ENCODE measurements at regions not wholly inside any gene's neighbourhood (a gene's known extent, or its start where the extent isn't known, plus 50 kb on each side); places are given as distances from the start of the nearest gene placed in this dataset.
"Not testable (repeated sequence)": the region's sequence is repeated elsewhere in the genome, so short reads cannot be mapped to it uniquely, and the experiment has no call there.

DNA sequence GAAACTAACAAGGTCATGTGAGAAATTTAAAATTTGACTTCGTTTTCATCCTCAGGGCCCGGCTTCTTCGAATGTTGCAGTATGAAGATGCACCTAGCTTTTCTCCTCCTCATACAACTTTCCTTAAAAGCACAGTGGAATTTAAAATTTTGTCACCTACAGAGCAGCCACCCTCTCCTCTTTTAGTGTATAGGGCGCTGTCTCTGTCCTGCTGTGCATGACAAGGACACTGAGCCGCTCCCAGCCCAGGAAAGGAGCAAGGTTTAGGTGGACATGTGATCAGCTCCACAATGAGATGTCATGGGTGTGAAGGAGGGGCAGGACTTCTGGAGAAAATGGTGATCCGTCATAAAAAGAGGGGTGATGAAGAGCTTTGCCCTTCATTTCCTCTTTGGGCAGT, 1185.4 kb downstream of the RPIA start:
- not testable (repeated sequence) for TF ChIP-seq CTCF (optimal IDR thresholded peaks at IDR 0.05 in 1 of 3, IDR thresholded peaks at IDR 0.05 in 1 of 3, conservative IDR thresholded peaks at IDR 0.05 in 1 of 3; ENCODE audit: extremely low read depth in 1 of 3, insufficient read depth in 2 of 3, low read length in 3 of 3); EZH2 (IDR thresholded peaks at IDR 0.05; ENCODE audit: low read length)

All from keratinocyte (primary cell).